ENCODE measurements at regions not wholly inside any gene's neighbourhood (a gene's known extent, or its start where the extent isn't known, plus 50 kb on each side); places are given as distances from the start of the nearest gene placed in this dataset.

- no CpG with 5 or more reads among the region's 2 CpGs for WGBS (ENCODE audit: insufficient coverage)
- Histone ChIP-seq H3K27ac (ENCODE audit: insufficient read depth in 1 of 2, low read depth in 1 of 2, low read length in 2 of 2, poor library complexity in 1 of 2, severe bottlenecking in 2 of 2) (no peak overlapping the region), H3K4me3 (ENCODE audit: control insufficient read depth in 1 of 7, extremely low read depth in 1 of 7, insufficient read depth in 4 of 7, low read depth in 2 of 7, low read length in 6 of 7) (no peak overlapping the region), H3K27me3 (replicated peaks in 2 of 5; ENCODE audit: control insufficient read depth in 4 of 5, insufficient read depth in 5 of 5, low read length in 4 of 5) (peaks cover 0 to 2% (median 0%) of the 10 kb centered on the region in 5 experiments), H3K36me3 (ENCODE audit: control insufficient read depth in 4 of 4, insufficient read depth in 4 of 4, low read length in 3 of 4) (no peaks in the 10 kb centered on the region), H3K9me3 (ENCODE audit: control extremely low read depth in 1 of 5, control insufficient read depth in 4 of 5, insufficient read depth in 2 of 5, low read depth in 1 of 5, low read length in 4 of 5) (no peaks in the 10 kb centered on the region), H3K4me1 (ENCODE audit: control extremely low read depth in 1 of 4, control insufficient read depth in 4 of 4, insufficient read depth in 4 of 4, low read length in 3 of 4) (no peaks in the 10 kb centered on the region)
- POLR2A ChIA-PET = no interaction called here
- CTCF ChIA-PET = no interaction called here
- DNase-seq = no peak
Observed at GRCh38 chr12:126027825-126028224, 962.6 kb downstream of the AACS start.

GRCh38 chr12:126030573-126030972 is 965.3 kb downstream of the AACS start:
- no peaks in the 10 kb centered on the region for H3K9me3 ChIP-seq (ENCODE audit: control extremely low read depth in 1 of 5, control insufficient read depth in 4 of 5, insufficient read depth in 2 of 5, low read depth in 1 of 5, low read length in 4 of 5)
- WGBS (ENCODE audit: insufficient coverage) = 75% methylated on average over 5 of the region's 8 CpGs
- no peaks in the 10 kb centered on the region for H3K36me3 ChIP-seq (ENCODE audit: control insufficient read depth in 4 of 4, insufficient read depth in 4 of 4, low read length in 3 of 4)
- H3K4me1 ChIP-seq (ENCODE audit: control extremely low read depth in 1 of 4, control insufficient read depth in 4 of 4, insufficient read depth in 4 of 4, low read length in 3 of 4) = no peaks in the 10 kb centered on the region
- POLR2A ChIA-PET = no interaction called here
- no peak overlapping the region for H3K27ac ChIP-seq (ENCODE audit: insufficient read depth in 1 of 2, low read depth in 1 of 2, low read length in 2 of 2, poor library complexity in 1 of 2, severe bottlenecking in 2 of 2)
- peaks cover 0 to 2% (median 0%) of the 10 kb centered on the region in 5 experiments for H3K27me3 ChIP-seq (replicated peaks in 2 of 5; ENCODE audit: control insufficient read depth in 4 of 5, insufficient read depth in 5 of 5, low read length in 4 of 5)
- H3K4me3 ChIP-seq (ENCODE audit: control insufficient read depth in 1 of 7, extremely low read depth in 1 of 7, insufficient read depth in 4 of 7, low read depth in 2 of 7, low read length in 6 of 7) = no peak overlapping the region
- no peak for DNase-seq
- CTCF ChIA-PET = no interaction called here

- WGBS (ENCODE audit: insufficient coverage) = 50% methylated on average over 2 of the region's 3 CpGs
- Histone ChIP-seq H3K9me3 (ENCODE audit: control extremely low read depth in 1 of 5, control insufficient read depth in 4 of 5, insufficient read depth in 2 of 5, low read depth in 1 of 5, low read length in 4 of 5) (no peaks in the 10 kb centered on the region), H3K4me1 (ENCODE audit: control extremely low read depth in 1 of 4, control insufficient read depth in 4 of 4, insufficient read depth in 4 of 4, low read length in 3 of 4) (no peaks in the 10 kb centered on the region), H3K27me3 (replicated peaks in 2 of 5; ENCODE audit: control insufficient read depth in 4 of 5, insufficient read depth in 5 of 5, low read length in 4 of 5) (no peaks in the 10 kb centered on the region), H3K36me3 (ENCODE audit: control insufficient read depth in 4 of 4, insufficient read depth in 4 of 4, low read length in 3 of 4) (no peaks in the 10 kb centered on the region), H3K27ac (ENCODE audit: insufficient read depth in 1 of 2, low read depth in 1 of 2, low read length in 2 of 2, poor library complexity in 1 of 2, severe bottlenecking in 2 of 2) (no peak overlapping the region), H3K4me3 (ENCODE audit: control insufficient read depth in 1 of 7, extremely low read depth in 1 of 7, insufficient read depth in 4 of 7, low read depth in 2 of 7, low read length in 6 of 7) (no peak overlapping the region)
- ChIA-PET CTCF (no interaction called here), POLR2A (no interaction called here)
- DNase-seq = no peak
Observed at GRCh38 chr12:126033751-126034150, 968.5 kb downstream of the AACS start.

- no peak for DNase-seq
- no peak overlapping the region for H3K4me3 ChIP-seq (ENCODE audit: control insufficient read depth in 1 of 7, extremely low read depth in 1 of 7, insufficient read depth in 4 of 7, low read depth in 2 of 7, low read length in 6 of 7)
- H3K27me3 ChIP-seq (replicated peaks in 2 of 5; ENCODE audit: control insufficient read depth in 4 of 5, insufficient read depth in 5 of 5, low read length in 4 of 5) = no peaks in the 10 kb centered on the region
- CTCF ChIA-PET = no interaction called here
- no peaks in the 10 kb centered on the region for H3K36me3 ChIP-seq (ENCODE audit: control insufficient read depth in 4 of 4, insufficient read depth in 4 of 4, low read length in 3 of 4)
- peaks cover 0 to 5% (median 0%) of the 10 kb centered on the region in 5 experiments for H3K9me3 ChIP-seq (ENCODE audit: control extremely low read depth in 1 of 5, control insufficient read depth in 4 of 5, insufficient read depth in 2 of 5, low read depth in 1 of 5, low read length in 4 of 5)
- POLR2A ChIA-PET = no interaction called here
- no peaks in the 10 kb centered on the region for H3K4me1 ChIP-seq (ENCODE audit: control extremely low read depth in 1 of 4, control insufficient read depth in 4 of 4, insufficient read depth in 4 of 4, low read length in 3 of 4)
- H3K27ac ChIP-seq (ENCODE audit: insufficient read depth in 1 of 2, low read depth in 1 of 2, low read length in 2 of 2, poor library complexity in 1 of 2, severe bottlenecking in 2 of 2) = no peak overlapping the region
Observed at GRCh38 chr12:126036348-126036747, 971.1 kb downstream of the AACS start.

GRCh38 chr12:126038434-126038833 is 973.2 kb downstream of the AACS start:
- no peaks in the 10 kb centered on the region for H3K27me3 ChIP-seq (replicated peaks in 2 of 5; ENCODE audit: control insufficient read depth in 4 of 5, insufficient read depth in 5 of 5, low read length in 4 of 5)
- no peak for DNase-seq
- no peaks in the 10 kb centered on the region for H3K4me1 ChIP-seq (ENCODE audit: control extremely low read depth in 1 of 4, control insufficient read depth in 4 of 4, insufficient read depth in 4 of 4, low read length in 3 of 4)
- POLR2A ChIA-PET = no interaction called here
- peaks cover 0 to 5% (median 0%) of the 10 kb centered on the region in 5 experiments for H3K9me3 ChIP-seq (ENCODE audit: control extremely low read depth in 1 of 5, control insufficient read depth in 4 of 5, insufficient read depth in 2 of 5, low read depth in 1 of 5, low read length in 4 of 5)
- no peak overlapping the region for H3K4me3 ChIP-seq (ENCODE audit: control insufficient read depth in 1 of 7, extremely low read depth in 1 of 7, insufficient read depth in 4 of 7, low read depth in 2 of 7, low read length in 6 of 7)
- 100% methylated on average over 1 of the region's 1 CpG for WGBS (ENCODE audit: insufficient coverage)
- no peak overlapping the region for H3K27ac ChIP-seq (ENCODE audit: insufficient read depth in 1 of 2, low read depth in 1 of 2, low read length in 2 of 2, poor library complexity in 1 of 2, severe bottlenecking in 2 of 2)
- CTCF ChIA-PET = no interaction called here
- H3K36me3 ChIP-seq (ENCODE audit: control insufficient read depth in 4 of 4, insufficient read depth in 4 of 4, low read length in 3 of 4) = no peaks in the 10 kb centered on the region

GRCh38 chr12:126040307-126040706 is 975.1 kb downstream of the AACS start:
- Histone ChIP-seq H3K36me3 (ENCODE audit: control insufficient read depth in 4 of 4, insufficient read depth in 4 of 4, low read length in 3 of 4) (no peaks in the 10 kb centered on the region), H3K9me3 (ENCODE audit: control extremely low read depth in 1 of 5, control insufficient read depth in 4 of 5, insufficient read depth in 2 of 5, low read depth in 1 of 5, low read length in 4 of 5) (peaks cover 0 to 5% (median 0%) of the 10 kb centered on the region in 5 experiments), H3K27ac (ENCODE audit: insufficient read depth in 1 of 2, low read depth in 1 of 2, low read length in 2 of 2, poor library complexity in 1 of 2, severe bottlenecking in 2 of 2) (no peak overlapping the region), H3K4me1 (ENCODE audit: control extremely low read depth in 1 of 4, control insufficient read depth in 4 of 4, insufficient read depth in 4 of 4, low read length in 3 of 4) (no peaks in the 10 kb centered on the region), H3K4me3 (ENCODE audit: control insufficient read depth in 1 of 7, extremely low read depth in 1 of 7, insufficient read depth in 4 of 7, low read depth in 2 of 7, low read length in 6 of 7) (no peak overlapping the region), H3K27me3 (replicated peaks in 2 of 5; ENCODE audit: control insufficient read depth in 4 of 5, insufficient read depth in 5 of 5, low read length in 4 of 5) (no peaks in the 10 kb centered on the region)
- POLR2A ChIA-PET = no interaction called here
- CTCF ChIA-PET = no interaction called here
- DNase-seq = no peak
- WGBS (ENCODE audit: insufficient coverage) = 96% methylated on average over 5 of the region's 5 CpGs

- 100% methylated on average over 3 of the region's 5 CpGs for WGBS (ENCODE audit: insufficient coverage)
- ChIA-PET POLR2A (no interaction called here), CTCF (no interaction called here)
- no peak for DNase-seq
- H3K4me3 ChIP-seq (ENCODE audit: control insufficient read depth in 1 of 7, extremely low read depth in 1 of 7, insufficient read depth in 4 of 7, low read depth in 2 of 7, low read length in 6 of 7) = no peak overlapping the region
- no peaks in the 10 kb centered on the region for H3K27me3 ChIP-seq (replicated peaks in 2 of 5; ENCODE audit: control insufficient read depth in 4 of 5, insufficient read depth in 5 of 5, low read length in 4 of 5)
- H3K9me3 ChIP-seq (ENCODE audit: control extremely low read depth in 1 of 5, control insufficient read depth in 4 of 5, insufficient read depth in 2 of 5, low read depth in 1 of 5, low read length in 4 of 5) = peaks cover 0 to 7% (median 0%) of the 10 kb centered on the region in 5 experiments
- no peaks in the 10 kb centered on the region for H3K36me3 ChIP-seq (ENCODE audit: control insufficient read depth in 4 of 4, insufficient read depth in 4 of 4, low read length in 3 of 4)
- no peaks in the 10 kb centered on the region for H3K4me1 ChIP-seq (ENCODE audit: control extremely low read depth in 1 of 4, control insufficient read depth in 4 of 4, insufficient read depth in 4 of 4, low read length in 3 of 4)
- H3K27ac ChIP-seq (ENCODE audit: insufficient read depth in 1 of 2, low read depth in 1 of 2, low read length in 2 of 2, poor library complexity in 1 of 2, severe bottlenecking in 2 of 2) = no peak overlapping the region
Observed at GRCh38 chr12:126042286-126042685, 977.1 kb downstream of the AACS start.

All from common myeloid progenitor, CD34-positive (primary cell).